Stimulated activated CD4-positive, alpha-beta T cell treated with anti-CD3 and anti-CD28 coated beads, TNF-alpha, amount 100 ng/mL, for 24 hours (primary cell): ENCODE measurements at regions not wholly inside any gene's neighbourhood (a gene's known extent, or its start where the extent isn't known, plus 50 kb on each side); places are given as distances from the start of the nearest gene placed in this dataset.
A peak's percentile ranks its signal among the peaks of the same experiment; 100 is the strongest.
"Not testable (repeated sequence)": the region's sequence is repeated elsewhere in the genome, so short reads cannot be mapped to it uniquely, and the experiment has no call there.

Experiments
- DNase-seq, 3 experiments: peaks; one replicate each; pipeline ENCODE4 v3.0.0-alpha.2; 2020; ENCODE audit warnings: low read depth in 3 of 3

DNA sequence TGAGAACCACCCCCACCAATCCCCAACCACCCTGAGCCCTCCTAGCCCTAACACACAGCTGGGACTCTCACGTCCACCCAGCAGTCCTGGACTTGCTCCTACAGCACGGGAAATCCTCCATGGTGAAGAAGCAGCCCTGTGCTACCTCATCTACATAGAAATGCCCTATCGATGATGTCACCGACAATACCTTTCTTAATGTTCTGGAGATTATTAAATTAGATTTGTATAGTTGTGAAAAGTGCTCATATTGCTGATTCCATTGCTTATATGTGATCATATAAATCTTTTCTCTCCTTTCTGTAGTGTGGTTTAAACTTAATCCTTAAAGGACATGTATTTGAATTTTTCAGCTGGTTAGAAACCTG, 97.1 kb downstream of the PPIAL4G start:
- DNase-seq: not testable (repeated sequence)

DNA sequence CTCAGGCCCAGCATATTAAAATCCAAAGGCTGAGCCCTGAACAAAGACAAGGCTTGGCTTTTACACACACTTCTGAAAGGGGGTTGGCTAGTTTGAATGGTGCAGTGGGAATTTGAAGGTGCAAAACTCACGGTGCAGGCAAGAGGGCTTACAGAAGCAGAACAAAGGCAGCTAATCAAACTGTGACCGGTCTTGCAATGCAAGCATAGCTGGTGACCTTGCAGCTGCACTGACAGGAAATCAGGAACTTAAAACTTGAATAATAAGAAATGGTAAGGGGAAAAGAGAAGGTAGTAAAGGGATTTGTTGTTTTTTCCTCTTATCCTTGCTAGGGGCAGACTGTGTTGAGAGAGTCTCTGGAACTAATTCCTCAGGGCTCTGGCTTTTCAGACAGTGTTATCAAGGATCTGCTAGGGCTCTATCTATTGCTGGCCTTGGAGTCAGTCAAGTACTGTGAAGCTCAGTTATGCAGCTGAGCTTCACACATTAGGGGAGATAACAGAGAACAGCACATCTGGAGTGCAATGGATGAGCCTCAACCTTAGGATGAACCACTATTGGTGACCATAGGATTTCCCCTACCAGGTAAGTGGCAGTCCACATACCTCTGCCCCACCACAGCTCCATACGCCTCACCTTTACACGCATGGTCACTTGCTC, 97.6 kb downstream of the PPIAL4G start:
- DNase-seq: no peak

DNA sequence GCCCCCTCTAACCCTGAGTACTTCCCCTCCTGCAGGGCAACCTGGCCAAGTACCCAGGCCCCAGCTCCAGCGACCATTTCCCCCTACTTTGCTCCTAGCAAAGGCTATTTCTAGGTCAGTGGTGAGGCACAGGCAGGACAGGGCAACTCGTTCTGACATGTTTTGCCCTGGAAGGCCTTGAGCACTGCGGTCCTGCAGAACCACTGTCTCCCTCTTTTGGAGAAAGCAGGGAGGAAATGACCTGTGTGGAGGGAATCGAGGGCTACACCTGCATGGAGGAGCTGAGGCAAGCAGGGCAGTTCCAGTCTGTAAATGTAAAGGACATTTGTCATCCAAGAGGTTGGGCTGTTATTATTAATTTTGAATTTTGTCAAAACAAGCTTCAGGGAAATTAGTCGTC, 99.1 kb downstream of the PPIAL4G start:
- DNase-seq: no peak

DNA sequence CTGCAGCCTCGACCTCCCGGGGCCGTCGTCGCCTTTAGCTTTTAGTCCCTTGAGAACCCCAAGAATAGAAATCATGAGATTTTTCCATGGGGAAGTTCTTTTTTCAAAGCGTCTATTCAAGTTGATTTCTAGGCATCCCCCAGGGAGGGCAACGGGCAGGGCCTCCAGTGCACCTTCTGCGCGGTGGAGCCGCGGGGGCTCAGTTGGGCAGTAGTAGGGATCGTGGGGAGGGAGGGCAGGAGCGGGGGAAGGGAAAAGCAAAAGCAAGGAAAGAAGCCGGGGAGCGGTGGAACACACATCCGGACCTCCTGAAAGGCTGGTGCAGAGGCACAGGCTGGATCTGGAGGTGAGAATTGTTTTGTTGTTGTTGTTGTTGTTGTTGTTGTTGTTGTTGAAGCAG, 103.4 kb downstream of the PPIAL4G start:
- DNase-seq: no peak

DNA sequence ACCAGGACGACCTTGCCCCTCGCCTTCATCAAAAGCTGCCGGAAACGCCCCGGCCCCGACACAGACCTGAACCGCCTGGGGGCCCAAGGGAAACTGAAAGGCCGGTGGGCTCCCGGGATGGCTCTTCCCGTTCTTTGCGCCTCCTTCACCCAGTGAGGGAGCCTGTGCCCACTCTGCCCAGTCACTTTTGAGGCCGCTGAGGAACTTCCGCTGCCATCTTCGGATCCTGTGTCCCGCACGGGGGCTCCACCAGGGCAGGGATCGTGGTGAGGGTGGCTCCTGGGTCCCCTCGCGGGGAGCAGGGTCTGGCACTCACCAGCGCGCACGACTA, 104.0 kb downstream of the PPIAL4G start:
- DNase-seq: no peak

DNA sequence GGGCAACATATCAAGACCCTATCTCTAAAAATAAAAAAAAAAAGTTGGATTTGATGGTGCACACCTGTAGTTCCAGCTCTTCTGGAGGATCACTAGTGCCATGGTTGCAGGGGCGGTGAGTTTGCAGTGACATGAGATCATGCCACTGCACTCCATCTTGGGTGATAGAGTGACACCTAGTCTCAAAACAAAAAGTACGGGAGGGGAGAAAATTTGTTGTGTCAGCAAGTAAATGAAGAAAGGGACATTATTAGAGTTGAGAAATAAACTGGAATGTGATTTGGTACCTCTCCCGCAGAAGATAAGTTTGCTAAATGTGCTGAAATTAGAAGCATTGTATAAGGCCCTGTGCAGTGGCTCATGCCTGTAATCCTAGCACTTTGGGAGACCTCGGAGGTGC, 105.1 kb downstream of the PPIAL4G start:
- not testable (repeated sequence) for DNase-seq

DNA sequence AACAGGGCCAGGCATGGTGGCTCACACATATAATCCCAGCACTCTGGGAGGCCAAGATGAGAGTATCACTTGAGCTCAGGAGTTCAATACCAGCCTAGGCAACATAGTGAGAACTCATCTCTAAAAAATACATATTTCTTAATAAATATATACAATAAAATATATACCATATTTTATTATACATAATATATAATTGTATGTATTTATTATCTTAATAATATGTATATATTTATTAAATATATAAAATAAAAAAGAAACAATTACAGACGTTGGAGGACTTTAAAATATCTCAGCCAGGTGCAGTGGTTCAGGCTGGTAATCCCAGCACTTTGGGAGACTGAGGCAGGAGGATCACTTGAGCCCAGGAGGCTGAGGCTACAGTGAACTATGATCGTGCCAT, 106.1 kb downstream of the PPIAL4G start:
- DNase-seq: not testable (repeated sequence)

DNA sequence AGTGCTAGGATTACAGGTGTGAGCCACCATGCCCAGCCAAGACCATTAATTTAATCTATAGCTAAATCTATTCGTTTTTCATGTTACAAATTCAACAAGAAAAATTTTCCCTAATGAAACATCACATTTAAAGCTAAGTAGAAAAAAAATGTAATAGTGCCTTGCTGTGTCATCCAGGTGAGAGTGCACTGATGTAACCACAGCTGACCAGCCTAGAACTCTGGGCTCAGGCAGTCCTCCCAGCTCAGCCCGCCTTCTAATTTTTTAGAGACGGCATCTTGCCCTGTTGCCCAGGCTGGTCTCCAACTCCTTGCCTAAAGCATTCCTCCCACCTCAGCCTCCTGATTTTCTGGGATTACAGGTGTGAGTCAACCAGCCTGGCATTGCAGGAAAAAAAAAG, 109.0 kb downstream of the PPIAL4G start:
- DNase-seq: no peak

DNA sequence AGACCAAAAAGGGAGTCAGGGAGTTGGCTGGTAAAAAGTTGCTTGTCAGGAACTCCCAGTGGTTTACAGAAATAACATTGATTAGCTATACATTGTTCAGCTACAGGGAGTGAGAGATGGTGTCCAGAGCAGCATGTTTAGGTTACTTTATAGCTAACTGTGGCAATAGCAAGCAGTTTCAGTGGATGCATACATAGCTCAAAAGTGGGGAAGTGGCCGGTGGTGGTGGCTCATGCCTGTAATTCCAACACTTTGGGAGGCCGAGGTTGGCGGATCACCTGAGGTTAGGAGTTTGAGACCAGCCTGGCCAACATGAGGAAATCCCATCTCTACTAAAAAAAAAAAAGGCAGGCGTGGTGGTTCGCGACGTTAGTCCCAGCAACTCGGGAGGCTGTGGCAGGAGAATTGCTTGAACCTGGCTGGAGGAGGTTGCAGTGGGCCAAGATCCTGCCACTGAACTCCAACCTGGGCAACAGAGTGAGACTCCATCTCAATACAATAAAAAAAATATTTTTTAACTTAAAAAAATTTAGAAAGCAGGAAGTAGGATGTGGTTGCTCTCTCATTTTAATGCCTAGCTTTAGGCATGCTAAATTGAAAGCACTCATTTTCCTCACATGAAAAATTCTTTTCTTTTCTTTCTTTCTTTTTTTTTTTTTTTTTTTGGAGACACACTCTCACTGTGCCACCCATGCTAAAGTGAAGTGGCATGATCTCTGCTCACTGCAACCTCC, 109.7 kb downstream of the PPIAL4G start:
- no peak for DNase-seq

DNA sequence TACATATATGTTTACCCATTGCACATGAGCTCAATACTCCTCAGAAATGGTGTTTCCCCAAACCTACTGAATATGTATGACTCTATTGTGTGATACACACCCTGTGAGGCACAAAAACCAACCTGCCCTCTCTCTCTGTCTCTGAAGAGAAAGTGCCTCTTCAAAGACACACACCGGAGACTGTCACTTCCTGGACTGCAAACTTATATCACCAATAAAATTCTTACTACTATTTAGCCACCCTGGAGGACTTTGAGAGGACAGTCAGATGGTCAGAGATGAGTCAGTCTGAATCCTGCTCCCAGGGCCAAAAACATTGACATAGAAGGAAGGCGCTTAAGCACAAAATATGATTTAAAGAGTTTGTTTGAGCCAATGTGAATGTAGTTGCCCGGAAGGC, 110.4 kb downstream of the PPIAL4G start:
- peak in 1 of 3 experiments; percentile 37 for DNase-seq

DNA sequence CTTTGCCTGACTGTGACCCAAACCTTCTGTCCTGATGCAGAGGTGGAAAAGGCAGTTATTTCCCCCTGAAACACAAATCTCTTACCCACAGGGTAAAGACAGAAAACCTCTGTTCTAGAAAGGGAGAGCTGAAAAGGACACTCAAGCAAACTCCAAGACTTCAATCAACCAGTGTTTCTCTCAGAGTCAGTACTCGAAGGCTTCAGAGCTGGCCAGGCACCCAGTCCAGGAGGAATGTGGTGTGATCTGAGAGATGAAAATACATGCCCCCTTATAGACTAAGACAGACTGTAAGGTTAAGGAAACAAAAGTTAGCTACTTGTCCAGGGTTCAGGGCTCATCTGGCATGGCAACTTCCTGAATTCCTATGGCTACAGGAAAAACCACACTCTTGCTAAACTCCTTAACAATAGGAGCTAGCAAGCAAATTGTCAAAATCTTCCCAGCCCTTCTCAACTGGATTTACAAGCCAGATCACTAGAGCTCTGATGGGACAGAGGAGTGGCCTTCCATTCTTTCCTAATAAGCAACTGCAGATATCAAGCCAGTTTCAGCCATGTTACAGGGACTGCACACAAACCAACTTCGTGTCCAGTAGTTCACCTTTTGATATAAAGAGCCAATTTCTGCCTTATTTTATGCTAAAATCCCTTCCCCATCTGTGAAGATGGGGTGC, 110.9 kb downstream of the PPIAL4G start:
- not testable (repeated sequence) for DNase-seq

DNA sequence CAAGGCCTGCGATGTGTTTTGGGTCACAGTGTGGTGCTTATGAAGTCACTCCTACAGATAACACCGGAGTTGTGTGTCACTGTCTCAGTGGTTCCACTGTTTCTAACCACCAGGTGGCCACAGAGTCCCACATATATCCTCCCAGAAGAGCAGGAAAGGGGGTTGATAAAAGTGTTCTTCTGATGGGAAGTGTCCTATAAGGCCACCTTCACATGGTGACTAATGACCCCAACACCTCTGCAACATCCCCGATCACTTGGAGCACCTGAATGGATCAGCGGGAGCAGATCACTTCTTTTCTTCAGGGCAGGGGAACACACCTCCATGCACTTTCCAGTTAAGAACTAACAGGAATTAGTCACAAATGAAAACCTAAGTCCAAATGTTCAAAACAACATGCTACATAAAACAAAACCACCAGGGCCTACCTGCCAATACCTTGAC, 111.5 kb downstream of the PPIAL4G start:
- peak in 2 of 3 experiments; percentile 58 to 62 for DNase-seq

DNA sequence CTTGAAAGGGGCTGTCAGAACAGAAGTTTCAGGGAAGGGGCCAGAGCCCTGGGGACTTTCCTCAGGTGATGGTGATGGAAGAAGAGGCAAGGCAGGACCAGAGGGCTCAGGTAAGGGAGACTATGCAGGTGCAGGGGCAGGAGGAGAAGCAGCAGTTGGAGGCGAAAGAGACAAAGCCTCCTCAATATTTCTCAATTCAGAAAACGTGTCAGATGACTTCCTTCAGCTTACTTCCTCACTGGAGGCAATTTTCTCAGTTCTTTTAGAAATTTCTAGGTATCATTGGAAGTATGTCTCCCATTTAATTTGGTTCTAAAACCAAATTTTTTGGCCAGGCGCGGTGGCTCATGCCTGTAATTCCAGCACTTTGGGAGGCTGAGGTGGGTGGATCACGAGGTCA, 112.4 kb downstream of the PPIAL4G start:
- DNase-seq: not testable (repeated sequence)

DNA sequence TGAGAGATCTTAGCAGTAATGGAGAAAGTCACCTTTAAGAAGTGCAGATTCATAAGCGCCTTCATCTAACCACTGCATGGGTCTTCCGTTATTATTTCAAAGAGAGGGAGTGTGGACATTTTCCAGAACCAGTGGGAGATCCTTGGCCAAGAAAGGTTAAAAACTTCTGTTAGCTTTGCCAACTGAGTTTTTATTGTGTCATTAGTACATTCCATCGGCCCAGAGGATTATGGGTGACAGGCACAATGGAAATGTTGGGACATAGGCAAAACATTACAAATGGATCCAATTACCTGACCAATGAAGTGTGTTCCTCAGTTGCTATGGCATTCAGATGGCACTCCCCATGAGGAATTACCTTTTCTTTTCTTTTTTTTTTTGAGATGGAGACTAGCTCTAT, 115.5 kb downstream of the PPIAL4G start:
- DNase-seq: no peak

DNA sequence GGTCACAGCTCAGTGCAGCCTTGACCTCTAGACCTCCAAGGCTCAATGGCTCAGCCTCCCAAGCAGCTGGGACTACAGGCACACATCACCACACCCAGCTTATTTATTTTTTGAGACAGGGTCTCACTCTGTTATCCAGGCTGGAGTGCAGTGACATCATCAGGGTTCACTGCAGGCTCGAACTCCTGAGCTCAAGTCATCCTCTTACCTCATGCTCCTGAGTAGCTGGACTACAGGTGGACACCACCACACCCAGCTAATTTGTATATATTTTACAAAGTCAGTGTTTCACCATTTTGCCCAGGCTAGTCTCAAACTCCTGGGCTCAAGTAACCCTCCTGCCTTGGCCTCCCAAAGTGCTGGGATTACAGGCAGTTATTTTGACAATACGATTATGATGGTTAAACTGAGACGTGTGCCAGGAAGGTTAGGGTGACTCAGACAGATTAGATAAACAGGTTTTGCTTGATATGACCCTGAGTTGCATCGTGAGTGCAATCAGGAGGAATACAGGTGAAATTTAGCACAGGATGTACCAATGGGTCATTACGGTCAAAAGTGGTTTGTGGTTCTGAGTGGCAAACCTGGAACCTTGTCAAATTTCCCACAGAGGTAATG, 116.9 kb downstream of the PPIAL4G start:
- not testable (repeated sequence) for DNase-seq

DNA sequence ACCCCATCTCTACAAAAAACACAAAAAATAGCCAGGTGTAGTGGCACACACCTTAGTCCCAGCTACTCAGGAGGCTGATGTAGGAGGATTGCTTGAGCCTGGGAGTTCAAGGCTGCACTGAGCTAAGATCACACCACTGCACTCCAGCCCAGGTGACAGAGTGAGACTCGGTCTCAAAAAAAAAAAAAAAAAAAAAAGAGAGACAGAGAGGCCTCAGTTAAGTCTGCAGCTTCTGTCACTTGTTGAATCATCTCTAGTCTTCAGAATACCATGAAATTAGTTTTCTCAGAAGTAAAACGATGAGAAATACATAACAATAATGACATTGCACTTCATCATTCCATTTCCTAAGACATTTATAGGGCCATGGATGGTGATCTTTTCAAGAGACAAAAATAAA, 118.0 kb downstream of the PPIAL4G start:
- not testable (repeated sequence) for DNase-seq

DNA sequence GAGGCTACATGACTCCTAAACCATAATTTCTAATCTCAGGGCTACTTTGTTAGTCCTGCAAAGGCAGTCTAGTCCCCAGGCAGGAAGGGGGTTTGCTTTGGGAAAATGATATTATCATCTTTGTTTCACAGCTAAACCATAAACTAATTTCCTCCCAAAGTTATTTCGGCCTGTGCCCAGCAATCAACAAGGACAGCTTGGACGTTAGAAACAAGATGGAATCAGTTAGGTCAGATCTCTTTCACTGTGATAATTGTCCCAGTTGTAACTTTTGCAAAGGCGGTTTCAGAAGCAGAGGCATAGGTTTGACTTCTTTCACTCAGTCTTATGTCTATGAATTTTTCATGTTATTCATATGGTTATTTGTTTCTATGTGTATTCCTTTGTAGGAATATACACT, 119.1 kb downstream of the PPIAL4G start:
- DNase-seq: not testable (repeated sequence)

DNA sequence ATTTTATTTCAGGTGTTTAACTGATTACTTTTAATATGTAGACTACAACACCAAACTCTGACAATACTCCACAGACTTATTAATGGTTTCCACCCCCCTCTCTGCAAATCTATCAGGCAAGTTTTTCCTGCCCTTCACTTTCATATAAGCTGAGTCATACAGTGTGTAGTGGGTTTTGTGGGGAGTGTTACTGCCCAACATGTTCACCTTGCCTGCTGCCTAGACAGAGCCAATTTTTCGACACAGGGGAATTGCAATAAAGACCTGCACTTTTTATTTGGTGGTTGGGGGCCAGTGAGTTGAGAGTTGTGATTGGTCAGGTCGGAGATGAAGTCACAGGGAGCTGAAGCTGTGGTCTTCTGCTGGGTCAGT, 119.7 kb downstream of the PPIAL4G start:
- no peak for DNase-seq

DNA sequence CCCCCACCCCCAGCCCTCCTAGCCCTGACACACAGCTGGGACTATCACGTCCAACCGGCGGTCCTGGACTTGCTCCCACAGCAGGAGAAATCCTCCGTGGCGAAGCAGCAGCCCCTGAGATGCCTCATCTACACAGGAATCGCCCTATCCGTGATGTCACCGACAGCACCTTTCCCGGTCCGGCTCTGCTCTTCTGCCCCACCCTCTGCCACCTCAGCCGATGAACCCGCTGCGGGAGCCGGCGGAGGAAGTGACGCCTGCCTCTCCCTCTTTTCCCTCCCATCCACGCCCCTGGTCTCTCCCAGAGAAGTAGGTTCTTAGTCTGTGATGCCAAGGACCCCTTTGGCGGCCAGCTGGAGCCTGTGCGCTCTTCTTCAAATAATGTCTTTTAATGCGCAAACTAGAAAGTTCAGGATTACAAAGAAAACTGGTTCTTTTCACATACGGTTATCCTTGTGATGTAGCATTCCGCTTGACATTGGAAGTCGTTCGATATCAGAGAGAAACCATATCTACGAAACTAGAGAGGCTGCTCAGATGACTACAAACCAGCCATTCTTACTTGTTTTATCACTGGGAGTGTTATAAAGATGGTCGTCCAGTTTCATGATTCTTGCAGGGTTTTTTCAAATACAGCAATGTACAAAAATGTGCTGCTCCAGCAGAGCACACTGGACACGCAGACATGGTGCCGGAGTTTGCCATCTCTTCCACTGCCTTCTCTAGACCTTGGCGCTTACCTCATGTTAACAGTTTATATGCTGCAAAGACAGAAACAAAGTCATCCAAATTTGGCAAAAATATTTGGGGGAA, 120.3 kb downstream of the PPIAL4G start:
- DNase-seq: peak in 2 of 3 experiments; percentile 38 to 67

DNA sequence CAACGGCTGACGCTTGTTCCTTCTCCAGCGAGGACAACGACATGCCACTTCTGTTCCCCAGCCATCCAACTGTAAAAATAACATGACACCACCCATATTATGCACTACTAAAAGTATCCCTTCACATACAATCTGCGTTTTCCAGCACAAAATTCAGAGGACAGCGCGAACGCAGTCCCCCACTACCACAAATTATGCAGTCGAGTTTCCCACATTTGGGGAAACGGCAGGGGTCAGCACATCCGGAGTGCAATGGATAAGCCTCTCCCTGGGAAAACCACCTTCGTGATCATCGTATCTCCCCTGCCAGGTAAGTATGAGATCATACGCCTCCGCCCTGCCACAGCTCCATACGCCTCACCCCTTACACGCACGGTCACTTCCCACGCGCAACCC, 120.9 kb downstream of the PPIAL4G start:
- peak in 2 of 3 experiments; percentile 16 to 35 for DNase-seq

DNA sequence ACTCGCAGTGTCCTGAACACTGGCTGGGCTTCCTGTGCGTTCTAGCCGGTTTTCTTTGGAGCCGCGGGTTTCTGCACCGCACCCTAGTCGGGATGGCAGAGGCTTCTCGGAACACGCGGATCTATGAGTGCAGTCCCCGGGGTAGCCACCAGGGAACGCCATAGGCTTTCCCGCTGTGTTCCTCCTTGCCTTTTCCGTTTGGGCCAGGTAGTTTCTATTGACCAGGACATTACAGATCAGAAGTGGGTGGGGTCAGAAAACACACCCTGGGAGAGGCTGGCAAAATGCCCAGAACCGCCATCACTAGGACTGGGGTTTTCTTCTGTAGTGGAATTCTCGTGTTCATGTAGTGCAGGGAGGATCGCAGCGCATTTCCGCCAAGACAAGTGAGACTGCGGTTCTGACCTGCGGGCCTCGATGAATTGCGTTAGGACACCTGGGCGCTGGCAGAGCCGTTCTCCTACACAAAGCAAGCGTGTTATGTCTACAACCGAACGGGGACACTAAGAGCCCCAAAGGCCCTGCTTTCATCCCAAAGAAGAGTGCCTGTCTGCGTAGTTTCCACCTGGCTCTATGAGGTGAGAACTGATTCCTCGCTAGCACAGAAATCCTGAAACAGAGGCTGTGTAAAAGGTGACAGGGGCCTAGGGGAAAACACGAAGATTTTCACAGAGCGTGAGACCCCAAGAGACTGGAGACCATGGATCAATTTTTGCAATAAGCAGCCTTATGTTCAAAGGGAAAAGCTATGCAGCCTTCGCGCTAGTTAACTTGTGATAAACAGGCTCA, 121.5 kb downstream of the PPIAL4G start:
- DNase-seq: peak in 1 of 3 experiments; percentile 55
